CD14-positive monocyte (primary cell): ENCODE measurements at regions not wholly inside any gene's neighbourhood (a gene's known extent, or its start where the extent isn't known, plus 50 kb on each side); places are given as distances from the start of the nearest gene placed in this dataset.
"Not testable (repeated sequence)": the region's sequence is repeated elsewhere in the genome, so short reads cannot be mapped to it uniquely, and the experiment has no call there.

Source experiments
- DNase-seq, 3 donors: peaks; one replicate each; pipeline ENCODE4 v3.0.0-alpha.2; 2011 to 2022
- H2AFZ ChIP-seq: 2 replicates; pipeline ENCODE4 v1.6.0; 2012; ENCODE audit warnings: mild to moderate bottlenecking, low read depth, low read length, inconsistent platforms; ENCODE audit not compliant: insufficient read depth, poor library complexity, severe bottlenecking
- H3K27ac ChIP-seq, 2 donors: 1 replicate in 1 of 2; 2 replicates in 1 of 2; pipeline ENCODE4 v1.5.1; 2012 to 2013; ENCODE audit warnings: low read length in 2 of 2, control low read depth in 1 of 2, inconsistent platforms in 1 of 2, low read depth in 1 of 2, mild to moderate bottlenecking in 1 of 2
- H3K27me3 ChIP-seq, 2 donors: one replicate each; pipeline versions ENCODE4 v1.6.0 to v1.6.1; 2011 to 2013; ENCODE audit warnings: low read length in 2 of 2; ENCODE audit not compliant: control insufficient read depth in 2 of 2, insufficient read depth in 2 of 2
- H3K36me3 ChIP-seq, 2 donors: replicated peaks in 1 of 2; 1 replicate in 1 of 2; 2 replicates in 1 of 2; pipeline versions ENCODE4 v1.5.1 to v1.6.1; 2012 to 2013; ENCODE audit warnings: low read length in 2 of 2, control low read depth in 1 of 2, inconsistent platforms in 1 of 2, mild to moderate bottlenecking in 1 of 2; ENCODE audit not compliant: insufficient read depth in 2 of 2, control insufficient read depth in 1 of 2
- H3K4me1 ChIP-seq, 2 donors: 1 replicate in 1 of 2; 2 replicates in 1 of 2; pipeline versions ENCODE4 v1.5.1 to v1.6.1; 2012 to 2013; ENCODE audit warnings: low read length in 2 of 2, control low read depth in 1 of 2, inconsistent platforms in 1 of 2, mild to moderate bottlenecking in 1 of 2, moderate library complexity in 1 of 2; ENCODE audit not compliant: insufficient read depth in 2 of 2, control insufficient read depth in 1 of 2
- H3K4me2 ChIP-seq: replicated peaks from 2 replicates; pipeline ENCODE3; 2012; ENCODE audit warnings: low read length, moderate library complexity, mild to moderate bottlenecking; ENCODE audit not compliant: poor library complexity, severe bottlenecking; ENCODE audit errors: extremely low read depth
- H3K4me3 ChIP-seq, 3 experiments: fragments of 200-600 bp in 1 of 3; sonication (generic) in 1 of 3; replicated peaks in 1 of 3; 1 replicate in 2 of 3; 2 replicates in 1 of 3; pipeline ENCODE4 v1.5.1; 2011 to 2013; ENCODE audit warnings: low read length in 3 of 3, mild to moderate bottlenecking in 3 of 3, control low read depth in 2 of 3, low read depth in 2 of 3, inconsistent platforms in 1 of 3, moderate library complexity in 1 of 3
- H3K79me2 ChIP-seq: 2 replicates; pipeline ENCODE4 v1.6.0; 2012; ENCODE audit warnings: mild to moderate bottlenecking, control low read depth, inconsistent platforms, low read length, moderate library complexity; ENCODE audit not compliant: insufficient read depth
- H3K9ac ChIP-seq: 2 replicates; pipeline ENCODE4 v1.6.0; 2017; ENCODE audit warnings: low read length, mild to moderate bottlenecking; ENCODE audit not compliant: insufficient read depth, poor library complexity, severe bottlenecking
- H3K9me3 ChIP-seq, 2 donors: replicated peaks in 1 of 2; 1 replicate in 1 of 2; 2 replicates in 1 of 2; pipeline versions ENCODE4 v1.5.1 to v1.6.1; 2012 to 2013; ENCODE audit warnings: low read length in 2 of 2, control low read depth in 1 of 2; ENCODE audit not compliant: control insufficient read depth in 1 of 2, insufficient read depth in 1 of 2
- H4K20me1 ChIP-seq: 2 replicates; pipeline ENCODE4 v1.6.0; 2012; ENCODE audit warnings: mild to moderate bottlenecking, low read length, control low read depth, moderate library complexity; ENCODE audit not compliant: insufficient read depth
- H3K27ac Mint-ChIP-seq, 7 donors: one replicate each; pipeline ENCODE4 v1.8.0; 2020; ENCODE audit warnings: mild to moderate bottlenecking in 7 of 7, mixed read lengths in 7 of 7, moderate library complexity in 6 of 7, inconsistent platforms in 2 of 7
- H3K27me3 Mint-ChIP-seq, 3 donors: one replicate each; pipeline ENCODE4 v1.8.0; 2021 to 2022; ENCODE audit warnings: low read depth in 3 of 3, mild to moderate bottlenecking in 3 of 3, mixed read lengths in 3 of 3, moderate library complexity in 3 of 3, inconsistent platforms in 1 of 3
- H3K36me3 Mint-ChIP-seq, 2 donors: one replicate each; pipeline ENCODE4 v1.8.0; 2020; ENCODE audit warnings: mixed read lengths in 2 of 2, inconsistent platforms in 1 of 2, mild to moderate bottlenecking in 1 of 2
- H3K4me1 Mint-ChIP-seq: one replicate; pipeline ENCODE4 v1.8.0; 2020; ENCODE audit warnings: mild to moderate bottlenecking, mixed read lengths
- H3K4me3 Mint-ChIP-seq, 2 donors: one replicate each; pipeline ENCODE4 v1.8.0; 2020; ENCODE audit warnings: mild to moderate bottlenecking in 2 of 2, mixed read lengths in 2 of 2, moderate library complexity in 1 of 2
- H3K9me3 Mint-ChIP-seq, 7 donors: one replicate each; pipeline ENCODE4 v1.8.0; 2020 to 2022; ENCODE audit warnings: mixed read lengths in 7 of 7, mild to moderate bottlenecking in 6 of 7, moderate library complexity in 6 of 7, inconsistent platforms in 2 of 7
- WGBS: methylation state at CpG from one replicate; pipeline ENCODE4 v1.1.5; 2013; ENCODE audit warnings: missing lambda C conversion rate; ENCODE audit not compliant: insufficient coverage; 5-methylcytosine and 5-hydroxymethylcytosine counted together
- intact Hi-C, 2 donors: fragments of 100-400 bp; cut with micrococcal nuclease; formaldehyde crosslinking; loops; one replicate each; pipeline versions ENCODE4 v1.15.0 to v1.15.1; 2023
- TF ChIP-seq, protein P1 (sequence below): fragments of 200-600 bp; IDR thresholded peaks from one replicate; pipeline ENCODE4 v1.8.0; 2022; ENCODE audit warnings: antibody characterized with exemption, mild to moderate bottlenecking

DNA sequence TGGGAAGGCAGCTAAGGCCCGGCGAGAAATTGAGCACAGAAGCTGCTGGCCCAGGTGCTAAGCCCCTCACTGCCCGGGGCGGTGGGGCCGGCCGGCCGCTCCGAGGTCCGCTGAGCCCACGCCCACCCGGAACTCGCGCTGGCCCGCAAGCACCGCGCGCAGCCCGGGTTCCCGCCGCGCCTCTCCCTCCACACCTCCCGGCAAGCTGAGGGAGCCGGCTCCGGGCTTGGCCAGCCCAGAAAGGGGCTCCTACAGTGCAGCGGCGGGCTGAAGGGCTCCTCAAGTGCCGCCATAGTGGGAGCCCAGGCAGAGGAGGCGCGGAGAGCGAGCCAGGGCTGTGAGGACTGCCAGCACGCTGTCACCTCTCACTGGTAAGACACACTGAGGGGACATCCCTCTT, 85.5 kb upstream of the C15orf39 start:
- H3K27ac ChIP-seq, H3K4me3 ChIP-seq, intact Hi-C loops, H3K27me3 Mint-ChIP-seq, H3K9ac ChIP-seq, H3K36me3 ChIP-seq, H3K27me3 ChIP-seq, H3K4me3 Mint-ChIP-seq, H2AFZ ChIP-seq, H3K27ac Mint-ChIP-seq, DNase-seq, H4K20me1 ChIP-seq, H3K4me2 ChIP-seq, H3K79me2 ChIP-seq: not testable (repeated sequence)
- peaks cover 14 to 19% of the 10 kb centered on the region in 2 donors for H3K36me3 Mint-ChIP-seq
- H3K9me3 ChIP-seq = peaks cover 16 to 30% of the 10 kb centered on the region in 2 donors
- H3K4me1 Mint-ChIP-seq = peaks cover 34% of the 10 kb centered on the region
- peaks cover 31 to 32% of the 10 kb centered on the region in 2 donors for H3K4me1 ChIP-seq
- WGBS = 98% methylated on average over 31 of the region's 31 CpGs
- H3K9me3 Mint-ChIP-seq = peaks cover 13 to 34% (median 28%) of the 10 kb centered on the region in 7 donors

DNA sequence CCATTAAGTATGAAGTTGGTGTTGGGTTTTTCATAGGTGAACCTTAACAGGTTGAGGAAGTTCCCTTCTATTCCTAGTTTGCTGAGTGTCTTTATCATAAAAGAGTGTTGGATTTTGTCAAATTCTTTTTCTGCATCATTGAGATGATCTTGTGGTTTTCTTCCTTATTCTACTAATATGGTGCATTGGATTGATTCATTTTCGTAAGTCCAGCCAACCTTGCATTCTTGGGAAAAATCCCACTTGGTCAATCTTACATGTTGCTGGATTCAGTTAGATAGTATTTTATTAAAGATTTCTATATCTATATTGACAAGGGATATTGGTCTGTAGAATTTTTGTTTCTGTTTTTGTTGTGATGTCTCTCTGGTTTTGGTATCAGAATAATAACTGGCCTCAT, 83.7 kb upstream of the C15orf39 start:
- Mint-ChIP-seq H3K4me1 (peaks cover 18% of the 10 kb centered on the region), H3K4me3 (no peak overlapping the region), H3K36me3 (peaks cover 14 to 18% of the 10 kb centered on the region in 2 donors), H3K27ac (no peak overlapping the region), H3K9me3 (peaks cover 13 to 32% (median 26%) of the 10 kb centered on the region in 7 donors), H3K27me3 (peaks cover 0 to 3% (median 0%) of the 10 kb centered on the region in 3 donors)
- peaks cover 14 to 15% of the 10 kb centered on the region in 2 donors for H3K4me1 ChIP-seq
- H3K4me3 ChIP-seq = no peak overlapping the region
- TF ChIP-seq, protein P1, sequence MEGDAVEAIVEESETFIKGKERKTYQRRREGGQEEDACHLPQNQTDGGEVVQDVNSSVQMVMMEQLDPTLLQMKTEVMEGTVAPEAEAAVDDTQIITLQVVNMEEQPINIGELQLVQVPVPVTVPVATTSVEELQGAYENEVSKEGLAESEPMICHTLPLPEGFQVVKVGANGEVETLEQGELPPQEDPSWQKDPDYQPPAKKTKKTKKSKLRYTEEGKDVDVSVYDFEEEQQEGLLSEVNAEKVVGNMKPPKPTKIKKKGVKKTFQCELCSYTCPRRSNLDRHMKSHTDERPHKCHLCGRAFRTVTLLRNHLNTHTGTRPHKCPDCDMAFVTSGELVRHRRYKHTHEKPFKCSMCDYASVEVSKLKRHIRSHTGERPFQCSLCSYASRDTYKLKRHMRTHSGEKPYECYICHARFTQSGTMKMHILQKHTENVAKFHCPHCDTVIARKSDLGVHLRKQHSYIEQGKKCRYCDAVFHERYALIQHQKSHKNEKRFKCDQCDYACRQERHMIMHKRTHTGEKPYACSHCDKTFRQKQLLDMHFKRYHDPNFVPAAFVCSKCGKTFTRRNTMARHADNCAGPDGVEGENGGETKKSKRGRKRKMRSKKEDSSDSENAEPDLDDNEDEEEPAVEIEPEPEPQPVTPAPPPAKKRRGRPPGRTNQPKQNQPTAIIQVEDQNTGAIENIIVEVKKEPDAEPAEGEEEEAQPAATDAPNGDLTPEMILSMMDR = no peak
- no peaks in the 10 kb centered on the region for H4K20me1 ChIP-seq
- no peaks in the 10 kb centered on the region for H3K79me2 ChIP-seq
- H3K9ac ChIP-seq = no peak overlapping the region
- no peak overlapping the region for H2AFZ ChIP-seq
- no CpG with 5 or more reads among the region's 1 CpG for WGBS
- no peak overlapping the region for H3K4me2 ChIP-seq
- no peaks in the 10 kb centered on the region for H3K36me3 ChIP-seq
- intact Hi-C loops = no loop called here
- DNase-seq = no peak
- H3K27ac ChIP-seq = no peak overlapping the region
- H3K9me3 ChIP-seq = peaks cover 16 to 30% of the 10 kb centered on the region in 2 donors
- no peaks in the 10 kb centered on the region for H3K27me3 ChIP-seq

DNA sequence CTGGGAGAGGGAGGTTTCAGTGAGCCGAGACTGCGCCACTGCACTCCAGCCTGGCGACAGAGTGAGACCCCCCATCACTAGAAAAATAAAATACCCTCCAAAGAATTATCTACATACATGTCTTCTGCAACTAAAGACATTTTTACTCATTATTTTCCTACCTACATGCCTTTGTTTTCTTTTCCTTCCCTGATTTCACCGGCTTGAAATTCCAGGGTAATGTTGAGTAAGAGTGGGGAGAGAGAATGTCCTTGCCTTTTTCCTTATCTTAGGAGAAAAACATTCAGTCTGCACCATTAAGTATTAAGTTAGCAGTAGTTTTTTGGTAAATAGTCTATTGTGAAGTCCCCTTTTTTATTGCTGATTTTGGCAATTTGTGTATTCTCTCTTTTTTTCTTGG, 82.4 kb upstream of the C15orf39 start:
- intact Hi-C loops, H2AFZ ChIP-seq, H3K4me3 Mint-ChIP-seq, H3K36me3 Mint-ChIP-seq, H3K9ac ChIP-seq, H4K20me1 ChIP-seq, H3K4me3 ChIP-seq, H3K27me3 Mint-ChIP-seq, DNase-seq, H3K4me2 ChIP-seq, H3K27me3 ChIP-seq, H3K27ac ChIP-seq, H3K79me2 ChIP-seq, H3K36me3 ChIP-seq: not testable (repeated sequence)
- peaks cover 18% of the 10 kb centered on the region for H3K4me1 Mint-ChIP-seq
- H3K4me1 ChIP-seq = peaks cover 13 to 15% of the 10 kb centered on the region in 2 donors
- peak overlapping the region in 1 of 7 donors; percentile 31 for H3K27ac Mint-ChIP-seq
- WGBS = 100% methylated on average over 1 of the region's 4 CpGs
- peaks cover 3 to 19% (median 13%) of the 10 kb centered on the region in 7 donors for H3K9me3 Mint-ChIP-seq
- peaks cover 5 to 20% of the 10 kb centered on the region in 2 donors for H3K9me3 ChIP-seq
